ENCODE measurements at regions not wholly inside any gene's neighbourhood (a gene's known extent, or its start where the extent isn't known, plus 50 kb on each side); places are given as distances from the start of the nearest gene placed in this dataset.

- H3K4me3 Mint-ChIP-seq, result no peak overlapping the region
- ATAC-seq (replicated peaks; ENCODE audit: extremely low read depth, poor library complexity, severe bottlenecking), result no peak
- peaks cover 11% of the 10 kb centered on the region for H3K9me3 Mint-ChIP-seq
- no peaks in the 10 kb centered on the region for H3K36me3 Mint-ChIP-seq (ENCODE audit: insufficient read depth)
- H3K27ac Mint-ChIP-seq (ENCODE audit: low read depth), result no peak overlapping the region
- peaks cover 43% of the 10 kb centered on the region for H3K27me3 Mint-ChIP-seq
- no peak for DNase-seq (ENCODE audit: low spot score in 2 of 2)
- H3K4me1 Mint-ChIP-seq, result peaks cover 5% of the 10 kb centered on the region
These were observed 397.9 kb upstream of the NR5A2 start for GRCh38 chr1:199629624-199630023.

- DNase-seq (ENCODE audit: low spot score in 2 of 2) (no peak), ATAC-seq (replicated peaks; ENCODE audit: extremely low read depth, poor library complexity, severe bottlenecking) (no peak)
- Mint-ChIP-seq H3K9me3 (no peaks in the 10 kb centered on the region), H3K4me3 (no peak overlapping the region), H3K36me3 (ENCODE audit: insufficient read depth) (no peaks in the 10 kb centered on the region), H3K4me1 (no peaks in the 10 kb centered on the region), H3K27ac (ENCODE audit: low read depth) (no peak overlapping the region), H3K27me3 (peaks cover 50% of the 10 kb centered on the region)
These were observed 388.1 kb upstream of the NR5A2 start for GRCh38 chr1:199639453-199639852.

GRCh38 chr1:199641531-199641930 lies 386.0 kb upstream of the NR5A2 start:
- H3K27ac Mint-ChIP-seq (ENCODE audit: low read depth), result no peak overlapping the region
- ATAC-seq (replicated peaks; ENCODE audit: extremely low read depth, poor library complexity, severe bottlenecking), result no peak
- H3K4me3 Mint-ChIP-seq, result no peak overlapping the region
- H3K9me3 Mint-ChIP-seq, result no peaks in the 10 kb centered on the region
- no peak for DNase-seq (ENCODE audit: low spot score in 2 of 2)
- no peaks in the 10 kb centered on the region for H3K4me1 Mint-ChIP-seq
- no peaks in the 10 kb centered on the region for H3K36me3 Mint-ChIP-seq (ENCODE audit: insufficient read depth)
- peaks cover 30% of the 10 kb centered on the region for H3K27me3 Mint-ChIP-seq

- ATAC-seq (replicated peaks; ENCODE audit: extremely low read depth, poor library complexity, severe bottlenecking) (no peak), DNase-seq (ENCODE audit: low spot score in 2 of 2) (no peak)
- Mint-ChIP-seq H3K27me3 (peaks cover 39% of the 10 kb centered on the region), H3K36me3 (ENCODE audit: insufficient read depth) (no peaks in the 10 kb centered on the region), H3K27ac (ENCODE audit: low read depth) (no peak overlapping the region), H3K4me3 (no peak overlapping the region), H3K4me1 (no peaks in the 10 kb centered on the region), H3K9me3 (peaks cover 5% of the 10 kb centered on the region)
These were observed 382.6 kb upstream of the NR5A2 start for GRCh38 chr1:199644912-199645311.

- no peak for DNase-seq (ENCODE audit: low spot score in 2 of 2)
These were observed 380.7 kb upstream of the NR5A2 start for GRCh38 chr1:199646761-199647160.

GRCh38 chr1:199657449-199657848 lies 370.1 kb upstream of the NR5A2 start:
- Mint-ChIP-seq H3K4me3 (no peak overlapping the region), H3K27me3 (peaks cover 71% of the 10 kb centered on the region), H3K27ac (ENCODE audit: low read depth) (no peak overlapping the region), H3K4me1 (no peaks in the 10 kb centered on the region), H3K36me3 (ENCODE audit: insufficient read depth) (no peaks in the 10 kb centered on the region), H3K9me3 (peaks cover 6% of the 10 kb centered on the region)
- no peak for DNase-seq (ENCODE audit: low spot score in 2 of 2)
- no peak for ATAC-seq (replicated peaks; ENCODE audit: extremely low read depth, poor library complexity, severe bottlenecking)

More at GRCh38 chr1:199646761-199647160, 380.7 kb upstream of the NR5A2 start:
- Mint-ChIP-seq H3K36me3 (ENCODE audit: insufficient read depth) (no peaks in the 10 kb centered on the region), H3K4me1 (no peaks in the 10 kb centered on the region), H3K27ac (ENCODE audit: low read depth) (no peak overlapping the region), H3K9me3 (peaks cover 5% of the 10 kb centered on the region), H3K4me3 (no peak overlapping the region), H3K27me3 (peaks cover 34% of the 10 kb centered on the region)
- no peak for ATAC-seq (replicated peaks; ENCODE audit: extremely low read depth, poor library complexity, severe bottlenecking)

GRCh38 chr1:199660071-199660470 lies 367.4 kb upstream of the NR5A2 start:
- ATAC-seq (replicated peaks; ENCODE audit: extremely low read depth, poor library complexity, severe bottlenecking), result no peak
- no peak for DNase-seq (ENCODE audit: low spot score in 2 of 2)
- H3K27me3 Mint-ChIP-seq, result peaks cover 74% of the 10 kb centered on the region
- H3K36me3 Mint-ChIP-seq (ENCODE audit: insufficient read depth), result no peaks in the 10 kb centered on the region
- no peaks in the 10 kb centered on the region for H3K4me1 Mint-ChIP-seq
- H3K9me3 Mint-ChIP-seq, result no peaks in the 10 kb centered on the region
- no peak overlapping the region for H3K27ac Mint-ChIP-seq (ENCODE audit: low read depth)
- no peak overlapping the region for H3K4me3 Mint-ChIP-seq

GRCh38 chr1:199665371-199665770 lies 362.1 kb upstream of the NR5A2 start:
- DNase-seq (ENCODE audit: low spot score in 2 of 2) (no peak), ATAC-seq (replicated peaks; ENCODE audit: extremely low read depth, poor library complexity, severe bottlenecking) (no peak)
- H3K9me3 Mint-ChIP-seq, result no peaks in the 10 kb centered on the region
- peaks cover 59% of the 10 kb centered on the region for H3K27me3 Mint-ChIP-seq
- no peak overlapping the region for H3K4me3 Mint-ChIP-seq
- H3K27ac Mint-ChIP-seq (ENCODE audit: low read depth), result no peak overlapping the region
- H3K36me3 Mint-ChIP-seq (ENCODE audit: insufficient read depth), result no peaks in the 10 kb centered on the region
- no peaks in the 10 kb centered on the region for H3K4me1 Mint-ChIP-seq

GRCh38 chr1:199667089-199667488 lies 360.4 kb upstream of the NR5A2 start:
- ATAC-seq (replicated peaks; ENCODE audit: extremely low read depth, poor library complexity, severe bottlenecking) (no peak), DNase-seq (ENCODE audit: low spot score in 2 of 2) (no peak)
- Mint-ChIP-seq H3K9me3 (no peaks in the 10 kb centered on the region), H3K4me3 (no peak overlapping the region), H3K4me1 (no peaks in the 10 kb centered on the region), H3K27ac (ENCODE audit: low read depth) (no peak overlapping the region), H3K27me3 (peaks cover 54% of the 10 kb centered on the region), H3K36me3 (ENCODE audit: insufficient read depth) (no peaks in the 10 kb centered on the region)

- Mint-ChIP-seq H3K9me3 (no peaks in the 10 kb centered on the region), H3K27me3 (peaks cover 62% of the 10 kb centered on the region), H3K4me3 (no peak overlapping the region), H3K4me1 (no peaks in the 10 kb centered on the region), H3K36me3 (ENCODE audit: insufficient read depth) (no peaks in the 10 kb centered on the region), H3K27ac (ENCODE audit: low read depth) (no peak overlapping the region)
- no peak for ATAC-seq (replicated peaks; ENCODE audit: extremely low read depth, poor library complexity, severe bottlenecking)
- DNase-seq (ENCODE audit: low spot score in 2 of 2), result no peak
These were observed 357.6 kb upstream of the NR5A2 start for GRCh38 chr1:199669916-199670315.

GRCh38 chr1:199671684-199672083 lies 355.8 kb upstream of the NR5A2 start:
- H3K4me1 Mint-ChIP-seq, result no peaks in the 10 kb centered on the region
- ATAC-seq (replicated peaks; ENCODE audit: extremely low read depth, poor library complexity, severe bottlenecking), result no peak
- H3K27ac Mint-ChIP-seq (ENCODE audit: low read depth), result no peak overlapping the region
- H3K9me3 Mint-ChIP-seq, result no peaks in the 10 kb centered on the region
- H3K36me3 Mint-ChIP-seq (ENCODE audit: insufficient read depth), result no peaks in the 10 kb centered on the region
- peaks cover 72% of the 10 kb centered on the region for H3K27me3 Mint-ChIP-seq
- H3K4me3 Mint-ChIP-seq, result no peak overlapping the region
- DNase-seq (ENCODE audit: low spot score in 2 of 2), result no peak

- Mint-ChIP-seq H3K27me3 (peaks cover 51% of the 10 kb centered on the region), H3K9me3 (no peaks in the 10 kb centered on the region), H3K36me3 (ENCODE audit: insufficient read depth) (no peaks in the 10 kb centered on the region), H3K4me3 (no peak overlapping the region), H3K27ac (ENCODE audit: low read depth) (no peak overlapping the region), H3K4me1 (no peaks in the 10 kb centered on the region)
- DNase-seq (ENCODE audit: low spot score in 2 of 2), result no peak
- ATAC-seq (replicated peaks; ENCODE audit: extremely low read depth, poor library complexity, severe bottlenecking), result no peak
These were observed 351.6 kb upstream of the NR5A2 start for GRCh38 chr1:199675937-199676336.

- ATAC-seq (replicated peaks; ENCODE audit: extremely low read depth, poor library complexity, severe bottlenecking), result no peak
- DNase-seq (ENCODE audit: low spot score in 2 of 2), result no peak
- Mint-ChIP-seq H3K9me3 (no peaks in the 10 kb centered on the region), H3K36me3 (ENCODE audit: insufficient read depth) (no peaks in the 10 kb centered on the region), H3K4me3 (no peak overlapping the region), H3K27me3 (peaks cover 28% of the 10 kb centered on the region), H3K4me1 (no peaks in the 10 kb centered on the region), H3K27ac (ENCODE audit: low read depth) (no peak overlapping the region)
These were observed 348.7 kb upstream of the NR5A2 start for GRCh38 chr1:199678771-199679170.

GRCh38 chr1:199682081-199682480 lies 345.4 kb upstream of the NR5A2 start:
- H3K4me1 Mint-ChIP-seq, result no peaks in the 10 kb centered on the region
- H3K27ac Mint-ChIP-seq (ENCODE audit: low read depth), result no peak overlapping the region
- no peaks in the 10 kb centered on the region for H3K9me3 Mint-ChIP-seq
- no peaks in the 10 kb centered on the region for H3K36me3 Mint-ChIP-seq (ENCODE audit: insufficient read depth)
- peaks cover 13% of the 10 kb centered on the region for H3K27me3 Mint-ChIP-seq
- DNase-seq (ENCODE audit: low spot score in 2 of 2), result no peak
- no peak for ATAC-seq (replicated peaks; ENCODE audit: extremely low read depth, poor library complexity, severe bottlenecking)
- H3K4me3 Mint-ChIP-seq, result no peak overlapping the region
